AG04450 (cell line): ENCODE measurements at regions not wholly inside any gene's neighbourhood (a gene's known extent, or its start where the extent isn't known, plus 50 kb on each side); places are given as distances from the start of the nearest gene placed in this dataset.

Source experiments
- CTCF ChIA-PET: fragments of 300-600, 350-600 bp; formaldehyde crosslinking; extraction: SDS; loops from one replicate; lab custom pipeline; 2022; ENCODE audit warnings: antibody characterized with exemption, inconsistent platforms; lab: Charles Lee
- POLR2A ChIA-PET: fragments of 350-600 bp; formaldehyde crosslinking; extraction: SDS; loops from one replicate; lab custom pipeline; 2021; ENCODE audit warnings: antibody characterized with exemption, inconsistent platforms; lab: Yijun Ruan, JAX
- DNase-seq: peaks from one replicate; pipeline ENCODE4 v3.0.0-alpha.2; 2011; ENCODE audit warnings: low read depth, low spot score
- H3K27ac ChIP-seq: one replicate; pipeline ENCODE4 v1.5.1; 2012; ENCODE audit warnings: low read depth, low read length, control low read depth
- H3K27me3 ChIP-seq: one replicate; pipeline ENCODE4 v1.6.0; 2012; ENCODE audit warnings: low read length; ENCODE audit not compliant: control insufficient read depth, insufficient read depth
- H3K4me3 ChIP-seq: 2 replicates; pipeline ENCODE4 v1.5.1; 2011; ENCODE audit warnings: mild to moderate bottlenecking, low read depth, low read length, control low read depth
- H3K9me3 ChIP-seq: 2 replicates; pipeline ENCODE4 v1.5.1; 2012; ENCODE audit warnings: low read length; ENCODE audit not compliant: control insufficient read depth, insufficient read depth
- TF ChIP-seq, protein P1 (sequence below): IDR thresholded peaks from 2 replicates; pipeline ENCODE4 v1.5.1; 2011; ENCODE audit warnings: low read depth, low read length, control low read depth, inconsistent platforms

DNA sequence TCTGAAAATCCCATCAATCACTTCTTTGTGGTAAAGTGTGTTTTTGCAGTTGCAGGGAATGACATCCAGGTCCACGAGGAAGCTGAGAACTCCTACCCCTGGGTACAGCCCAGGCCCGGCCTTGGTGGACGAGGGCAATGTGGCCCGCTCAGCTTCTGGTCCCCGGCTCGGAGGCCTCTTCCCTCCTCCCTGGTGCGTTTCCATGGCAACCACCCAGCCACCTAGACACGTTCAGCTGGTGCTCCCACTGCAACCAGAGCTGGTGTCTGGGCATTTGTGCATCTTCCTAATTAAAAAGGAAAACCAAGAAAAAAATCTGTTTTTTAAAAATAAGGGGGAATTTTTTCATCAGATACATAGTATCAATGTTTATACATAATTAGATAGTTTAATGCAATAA lies 603.6 kb upstream of the SALL3 start:
- H3K27ac ChIP-seq: no peak overlapping the region
- POLR2A ChIA-PET: no interaction called here
- no peak overlapping the region for H3K4me3 ChIP-seq
- DNase-seq: no peak
- CTCF ChIA-PET: no interaction called here
- peaks cover 37% of the 10 kb centered on the region for H3K9me3 ChIP-seq
- TF ChIP-seq, protein P1, sequence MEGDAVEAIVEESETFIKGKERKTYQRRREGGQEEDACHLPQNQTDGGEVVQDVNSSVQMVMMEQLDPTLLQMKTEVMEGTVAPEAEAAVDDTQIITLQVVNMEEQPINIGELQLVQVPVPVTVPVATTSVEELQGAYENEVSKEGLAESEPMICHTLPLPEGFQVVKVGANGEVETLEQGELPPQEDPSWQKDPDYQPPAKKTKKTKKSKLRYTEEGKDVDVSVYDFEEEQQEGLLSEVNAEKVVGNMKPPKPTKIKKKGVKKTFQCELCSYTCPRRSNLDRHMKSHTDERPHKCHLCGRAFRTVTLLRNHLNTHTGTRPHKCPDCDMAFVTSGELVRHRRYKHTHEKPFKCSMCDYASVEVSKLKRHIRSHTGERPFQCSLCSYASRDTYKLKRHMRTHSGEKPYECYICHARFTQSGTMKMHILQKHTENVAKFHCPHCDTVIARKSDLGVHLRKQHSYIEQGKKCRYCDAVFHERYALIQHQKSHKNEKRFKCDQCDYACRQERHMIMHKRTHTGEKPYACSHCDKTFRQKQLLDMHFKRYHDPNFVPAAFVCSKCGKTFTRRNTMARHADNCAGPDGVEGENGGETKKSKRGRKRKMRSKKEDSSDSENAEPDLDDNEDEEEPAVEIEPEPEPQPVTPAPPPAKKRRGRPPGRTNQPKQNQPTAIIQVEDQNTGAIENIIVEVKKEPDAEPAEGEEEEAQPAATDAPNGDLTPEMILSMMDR: no peak
- H3K27me3 ChIP-seq: no peaks in the 10 kb centered on the region

DNA sequence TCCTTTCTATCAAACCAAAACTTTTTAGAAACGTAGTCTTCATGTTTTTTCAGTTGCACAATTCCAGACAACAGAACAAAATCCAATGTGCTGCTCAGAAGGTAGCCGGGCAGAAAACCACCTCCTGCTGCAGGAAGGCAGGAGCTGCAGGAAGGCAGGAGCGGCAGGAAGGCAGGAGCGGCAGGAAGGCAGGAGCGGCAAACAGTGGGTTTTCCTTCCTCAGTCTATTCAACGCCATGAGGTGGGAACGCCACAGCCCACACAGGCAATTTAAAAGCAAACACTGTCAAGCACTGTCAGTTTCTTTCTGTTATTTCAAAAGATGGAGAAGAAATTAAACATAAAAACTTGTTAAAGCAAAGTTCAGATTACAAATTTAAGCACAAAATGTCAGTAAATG lies 601.2 kb upstream of the SALL3 start:
- Histone ChIP-seq H3K27me3 (no peaks in the 10 kb centered on the region), H3K27ac (no peak overlapping the region), H3K4me3 (no peak overlapping the region), H3K9me3 (peaks cover 41% of the 10 kb centered on the region)
- DNase-seq: no peak
- TF ChIP-seq, protein P1: no peak
- CTCF ChIA-PET: no interaction called here
- POLR2A ChIA-PET: no interaction called here

DNA sequence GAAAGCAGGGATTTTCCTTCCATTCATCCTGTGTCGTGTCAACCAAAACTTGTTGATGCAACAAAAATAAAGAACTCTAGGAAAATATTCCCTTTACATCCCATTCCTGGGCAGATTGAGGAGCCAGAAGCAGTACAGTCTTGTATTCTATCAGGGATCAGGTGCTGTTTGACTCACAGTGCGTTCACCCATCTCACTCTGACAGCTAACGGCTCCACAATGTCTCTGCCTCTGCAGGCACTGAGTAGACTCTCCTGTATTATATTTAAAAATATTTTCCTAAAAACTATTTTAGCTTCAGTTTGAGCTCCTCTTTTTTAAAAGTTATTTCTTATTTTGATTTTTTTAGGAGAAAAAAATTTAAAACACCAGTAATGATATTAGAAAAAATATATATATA lies 600.6 kb upstream of the SALL3 start:
- POLR2A ChIA-PET: no interaction called here
- no peak overlapping the region for H3K4me3 ChIP-seq
- no peaks in the 10 kb centered on the region for H3K27me3 ChIP-seq
- no peak overlapping the region for H3K27ac ChIP-seq
- DNase-seq: no peak
- TF ChIP-seq, protein P1: no peak
- CTCF ChIA-PET: no interaction called here
- peaks cover 39% of the 10 kb centered on the region for H3K9me3 ChIP-seq

DNA sequence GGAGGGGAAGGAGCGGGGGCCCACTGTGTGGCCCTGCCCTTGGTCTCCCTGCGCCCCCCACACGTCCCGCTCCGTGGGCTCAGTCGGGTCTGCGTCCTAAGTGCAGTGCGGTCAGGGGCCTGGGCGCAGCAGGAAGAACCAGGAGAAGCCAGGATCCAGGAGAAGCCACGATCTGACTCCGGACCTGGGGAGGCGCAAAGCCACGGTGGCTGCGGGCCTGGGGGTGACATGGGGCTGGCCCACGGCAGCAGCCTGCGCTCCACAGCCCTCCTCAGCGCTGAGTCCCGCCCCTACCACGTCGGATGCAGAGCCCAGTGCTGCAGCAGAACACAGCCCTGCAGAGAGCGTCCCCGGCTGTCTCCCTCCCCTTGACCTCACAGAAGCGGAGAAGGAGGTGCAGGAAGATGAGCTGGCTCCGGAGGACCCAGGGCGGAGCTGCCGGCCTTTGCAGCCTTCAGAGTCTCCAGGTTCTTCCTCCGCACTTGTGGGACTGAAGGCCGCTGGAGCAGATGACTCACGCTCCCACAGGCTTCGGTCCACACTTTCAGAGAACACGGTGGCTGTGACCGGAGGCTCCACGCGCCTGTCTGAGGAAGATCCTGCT lies 589.2 kb upstream of the SALL3 start:
- H3K27me3 ChIP-seq: no peaks in the 10 kb centered on the region
- TF ChIP-seq, protein P1: no peak
- H3K9me3 ChIP-seq: peaks cover 56% of the 10 kb centered on the region
- ChIA-PET POLR2A (no interaction called here), CTCF (no interaction called here)
- DNase-seq: no peak
- no peak overlapping the region for H3K27ac ChIP-seq
- no peak overlapping the region for H3K4me3 ChIP-seq

DNA sequence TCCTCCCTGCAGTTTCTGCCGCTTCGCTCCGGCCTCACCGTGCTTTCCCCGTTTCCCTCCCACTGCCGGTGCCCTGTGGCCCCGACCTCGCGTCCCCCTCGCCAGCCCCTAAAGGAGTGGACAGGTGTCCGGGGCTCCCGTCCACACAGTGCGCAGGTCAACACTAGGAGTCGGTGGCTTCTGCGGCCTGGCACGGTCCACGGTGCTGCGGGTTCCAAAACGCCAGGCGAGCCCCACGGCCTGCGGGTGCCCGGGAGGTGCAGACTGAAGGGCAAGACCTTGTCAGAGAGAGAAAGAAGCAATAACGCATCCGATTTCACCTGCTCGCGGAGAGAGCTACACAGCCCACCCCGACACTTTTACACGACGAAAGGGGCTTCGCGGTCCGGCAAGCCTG lies 588.7 kb upstream of the SALL3 start:
- POLR2A ChIA-PET: no interaction called here
- TF ChIP-seq, protein P1: no peak
- Histone ChIP-seq H3K9me3 (peaks cover 61% of the 10 kb centered on the region), H3K27me3 (no peaks in the 10 kb centered on the region), H3K27ac (no peak overlapping the region), H3K4me3 (no peak overlapping the region)
- CTCF ChIA-PET: no interaction called here
- no peak for DNase-seq
